Type B pancreatic cell (in vitro differentiated cells): ENCODE measurements at regions not wholly inside any gene's neighbourhood (a gene's known extent, or its start where the extent isn't known, plus 50 kb on each side); places are given as distances from the start of the nearest gene placed in this dataset.

ENCODE experiments used
- DNase-seq: peaks from one replicate; pipeline ENCODE4 v3.0.0; 2021; ENCODE audit warnings: mixed read lengths; ENCODE audit not compliant: unreplicated experiment; ENCODE audit errors: extremely low spot score
- H3K27ac Mint-ChIP-seq: 2 replicates; pipeline ENCODE4 v1.8.0; 2021; ENCODE audit warnings: mild to moderate bottlenecking, mixed read lengths
- H3K27me3 Mint-ChIP-seq: 2 replicates; pipeline ENCODE4 v1.8.0; 2021; ENCODE audit warnings: mixed read lengths
- H3K36me3 Mint-ChIP-seq: 2 replicates; pipeline ENCODE4 v1.8.0; 2021; ENCODE audit warnings: mixed read lengths
- H3K4me1 Mint-ChIP-seq: one replicate; pipeline ENCODE4 v1.8.0; 2021; ENCODE audit warnings: mixed read lengths; ENCODE audit not compliant: unreplicated experiment
- H3K4me3 Mint-ChIP-seq: 2 replicates; pipeline ENCODE4 v1.8.0; 2021; ENCODE audit warnings: mild to moderate bottlenecking, mixed read lengths
- H3K9me3 Mint-ChIP-seq: 2 replicates; pipeline ENCODE4 v1.8.0; 2021; ENCODE audit warnings: mixed read lengths
- CTCF ChIP-seq: fragments of 200-600 bp; sonication (generic); conservative IDR thresholded peaks from 2 replicates; pipeline ENCODE4 v1.5.0; 2021; ENCODE audit warnings: antibody characterized with exemption, mild to moderate bottlenecking

GRCh38 chr12:125353871-125354270 is 288.6 kb downstream of the AACS start:
- no peaks in the 10 kb centered on the region for H3K36me3 Mint-ChIP-seq

DNA sequence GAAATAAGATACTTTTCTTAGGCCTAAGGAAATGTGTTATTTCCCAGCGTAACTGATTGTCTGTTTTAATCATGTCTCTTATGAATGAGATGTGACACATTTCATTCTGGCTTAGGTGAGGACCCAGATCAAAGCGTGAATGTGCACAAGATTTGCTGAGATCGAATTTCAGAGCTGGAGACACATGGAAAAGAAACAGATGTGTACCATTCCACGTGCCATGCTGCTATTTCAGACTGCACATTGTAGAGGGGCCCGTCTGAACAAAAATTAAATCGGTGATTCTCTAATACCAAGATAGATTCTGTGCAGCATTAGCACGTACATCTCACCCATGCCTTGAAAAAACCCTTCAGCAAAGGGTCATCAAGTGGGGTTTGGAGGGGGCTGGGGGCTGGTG is 290.4 kb downstream of the AACS start:
- no peak overlapping the region for H3K27ac Mint-ChIP-seq
- H3K4me3 Mint-ChIP-seq = no peak overlapping the region
- H3K9me3 Mint-ChIP-seq = no peaks in the 10 kb centered on the region
- peaks cover 8% of the 10 kb centered on the region for H3K4me1 Mint-ChIP-seq
- DNase-seq = no peak
- no peaks in the 10 kb centered on the region for H3K36me3 Mint-ChIP-seq
- no peak for TF ChIP-seq CTCF
- no peaks in the 10 kb centered on the region for H3K27me3 Mint-ChIP-seq

More at GRCh38 chr12:125353871-125354270, 288.6 kb downstream of the AACS start:
- Mint-ChIP-seq H3K27me3 (peaks cover 3% of the 10 kb centered on the region), H3K27ac (no peak overlapping the region), H3K9me3 (no peaks in the 10 kb centered on the region), H3K4me3 (no peak overlapping the region), H3K4me1 (peaks cover 8% of the 10 kb centered on the region)
- no peak for TF ChIP-seq CTCF
- no peak for DNase-seq

DNA sequence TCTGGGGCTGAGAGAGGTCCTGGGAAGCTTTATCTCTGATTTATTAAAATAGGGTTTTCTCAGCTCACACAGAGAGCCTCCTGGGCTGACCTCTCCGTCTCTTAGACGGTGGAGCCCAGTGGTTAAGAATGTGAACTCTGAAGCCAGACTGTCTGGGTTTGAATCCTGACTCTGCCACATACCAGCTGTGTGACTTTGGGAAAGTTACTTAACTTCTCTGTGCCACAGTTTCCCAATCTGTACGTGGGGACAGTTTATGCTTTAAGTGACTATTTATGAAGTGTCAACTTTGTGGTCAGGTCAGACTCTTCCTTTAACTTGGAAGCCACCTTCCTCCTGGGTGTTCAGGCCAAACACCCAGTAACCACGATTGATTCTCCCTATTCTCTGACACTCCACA is 290.9 kb downstream of the AACS start:
- TF ChIP-seq CTCF = no peak
- no peak for DNase-seq
- Mint-ChIP-seq H3K4me1 (peaks cover 8% of the 10 kb centered on the region), H3K36me3 (no peaks in the 10 kb centered on the region), H3K27ac (no peak overlapping the region), H3K27me3 (no peaks in the 10 kb centered on the region), H3K4me3 (no peak overlapping the region), H3K9me3 (no peaks in the 10 kb centered on the region)

GRCh38 chr12:125357561-125357960 is 292.3 kb downstream of the AACS start:
- H3K4me1 Mint-ChIP-seq = peaks cover 8% of the 10 kb centered on the region
- no peak overlapping the region for H3K4me3 Mint-ChIP-seq
- H3K27ac Mint-ChIP-seq = no peak overlapping the region
- peaks cover 3% of the 10 kb centered on the region for H3K27me3 Mint-ChIP-seq
- no peak for TF ChIP-seq CTCF
- no peaks in the 10 kb centered on the region for H3K9me3 Mint-ChIP-seq
- no peaks in the 10 kb centered on the region for H3K36me3 Mint-ChIP-seq
- DNase-seq = no peak

DNA sequence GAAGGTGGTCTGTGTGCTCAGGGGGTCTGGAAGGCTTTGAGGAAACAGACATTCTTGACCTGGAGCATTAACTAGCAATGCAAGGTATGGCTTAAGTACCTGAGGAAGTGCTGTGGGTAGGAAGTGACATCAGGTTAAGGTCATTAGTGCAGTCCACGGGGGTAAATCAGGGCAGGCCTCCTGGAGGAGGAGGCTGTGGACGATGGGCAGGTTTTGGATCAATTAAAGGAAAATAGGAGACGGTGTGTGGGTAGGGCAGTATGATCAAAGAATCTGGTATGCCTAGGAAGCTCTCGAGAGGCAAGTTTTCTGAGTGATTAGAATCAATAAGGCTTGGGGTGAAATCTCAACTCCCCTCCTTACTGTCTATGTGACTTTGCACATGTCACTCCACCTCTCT is 295.3 kb downstream of the AACS start:
- H3K36me3 Mint-ChIP-seq = no peaks in the 10 kb centered on the region
- H3K9me3 Mint-ChIP-seq = no peaks in the 10 kb centered on the region
- TF ChIP-seq CTCF = no peak
- H3K27ac Mint-ChIP-seq = no peak overlapping the region
- peaks cover 1% of the 10 kb centered on the region for H3K4me1 Mint-ChIP-seq
- H3K4me3 Mint-ChIP-seq = no peak overlapping the region
- peaks cover 3% of the 10 kb centered on the region for H3K27me3 Mint-ChIP-seq
- DNase-seq = no peak

DNA sequence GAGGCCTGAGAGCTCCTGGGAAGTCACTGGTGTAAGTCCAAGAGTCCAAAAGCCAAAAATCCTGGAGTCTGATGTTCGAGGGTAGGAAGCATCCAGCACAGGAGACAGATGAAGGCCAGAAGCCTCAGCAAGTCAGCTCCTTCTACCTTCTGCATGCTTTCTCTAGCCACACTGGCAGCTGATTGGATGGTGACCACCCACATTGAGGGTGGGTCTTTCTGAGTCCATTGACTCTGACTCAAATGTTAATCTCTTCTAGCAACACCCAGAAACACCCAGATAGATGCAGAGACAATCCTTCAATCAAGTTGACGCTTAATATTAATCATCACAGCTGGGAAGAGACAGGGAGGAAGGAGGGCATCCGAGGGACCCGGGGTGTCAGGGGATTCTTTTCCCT is 305.8 kb downstream of the AACS start:
- TF ChIP-seq CTCF = no peak
- Mint-ChIP-seq H3K27ac (no peak overlapping the region), H3K4me3 (no peak overlapping the region), H3K9me3 (no peaks in the 10 kb centered on the region), H3K36me3 (no peaks in the 10 kb centered on the region), H3K4me1 (no peaks in the 10 kb centered on the region), H3K27me3 (peaks cover 19% of the 10 kb centered on the region)
- DNase-seq = no peak
